ENCODE measurements at regions not wholly inside any gene's neighbourhood (a gene's known extent, or its start where the extent isn't known, plus 50 kb on each side); places are given as distances from the start of the nearest gene placed in this dataset.

GRCh38 chr16:51896013-51896412 is 650.9 kb downstream of the TOX3 start:
- dilution Hi-C loops (cut with MboI; ENCODE audit: extremely low pct_ligation_motif_present, low sequenced_read_pairs) (no loop called here), intact Hi-C loops (cut with micrococcal nuclease) (no loop called here)
- no peak overlapping the region for H3K27ac ChIP-seq (ENCODE audit: insufficient read depth, low read depth, low read length)
- H3K9ac ChIP-seq (replicated peaks; ENCODE audit: extremely low read depth, insufficient read depth, low read length) = no peak overlapping the region
- H3K4me3 ChIP-seq (replicated peaks in 1 of 3; ENCODE audit: insufficient read depth in 1 of 3, low read depth in 1 of 3, low read length in 3 of 3) = no peak overlapping the region
- no peaks in the 10 kb centered on the region for H3K9me1 ChIP-seq (replicated peaks; ENCODE audit: control insufficient read depth, extremely low read depth, insufficient read depth, low read length)
- no peaks in the 10 kb centered on the region for H3K27me3 ChIP-seq (ENCODE audit: control insufficient read depth in 2 of 2, insufficient read depth in 2 of 2, low read length in 2 of 2)
- peaks cover 3% of the 10 kb centered on the region for H3K9me3 ChIP-seq (replicated peaks; ENCODE audit: control insufficient read depth, insufficient read depth, low read length)
- no peaks in the 10 kb centered on the region for H4K20me1 ChIP-seq (replicated peaks; ENCODE audit: control insufficient read depth, extremely low read depth, insufficient read depth, low read length)
- no TSS peak for BruUV-seq (replicated peaks)
- FAIRE-seq (no peak), DNase-seq (ENCODE audit: low read depth, low spot score) (no peak)
- H3K36me3 ChIP-seq (ENCODE audit: control insufficient read depth in 2 of 2, extremely low read depth in 1 of 2, insufficient read depth in 2 of 2, low read length in 2 of 2) = no peaks in the 10 kb centered on the region
- H3K4me1 ChIP-seq (ENCODE audit: control insufficient read depth, extremely low read depth, insufficient read depth, low read length) = no peaks in the 10 kb centered on the region
- no peak overlapping the region for H3K4me2 ChIP-seq (ENCODE audit: insufficient read depth, low read length)
- ChIA-PET CTCF (no interaction called here), POLR2A (no interaction called here)
- H2AFZ ChIP-seq (ENCODE audit: low read depth, low read length) = no peak overlapping the region
- H3K79me2 ChIP-seq (ENCODE audit: control insufficient read depth, insufficient read depth, low read length) = no peaks in the 10 kb centered on the region
- TF ChIP-seq MYC (IDR thresholded peaks at IDR 0.05; ENCODE audit: low read depth, low read length) (no peak), CTCF (IDR thresholded peaks at IDR 0.05; ENCODE audit: extremely low read depth in 1 of 2, insufficient read depth in 1 of 2, low read depth in 1 of 2, low read length in 2 of 2) (no peak), GATA2 (IDR thresholded peaks at IDR 0.05; ENCODE audit: insufficient read depth, insufficient read length, low read depth, low read length) (no peak), POLR2AphosphoS5 (IDR thresholded peaks at IDR 0.05; ENCODE audit: insufficient read depth, low read depth, low read length) (no peak), EZH2 (IDR thresholded peaks at IDR 0.05; ENCODE audit: borderline replicate concordance, low read depth, low read length, severe bottlenecking) (no peak), FOS (IDR thresholded peaks at IDR 0.05; ENCODE audit: borderline replicate concordance, insufficient read depth, low read length) (no peak), JUN (IDR thresholded peaks at IDR 0.05; ENCODE audit: borderline replicate concordance, insufficient read depth, insufficient read length, low read depth) (no peak), POLR2A (IDR thresholded peaks at IDR 0.05; ENCODE audit: low read depth, low read length) (no peak)
- TF ChIP-seq, protein P1, sequence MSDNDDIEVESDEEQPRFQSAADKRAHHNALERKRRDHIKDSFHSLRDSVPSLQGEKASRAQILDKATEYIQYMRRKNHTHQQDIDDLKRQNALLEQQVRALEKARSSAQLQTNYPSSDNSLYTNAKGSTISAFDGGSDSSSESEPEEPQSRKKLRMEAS (IDR thresholded peaks at IDR 0.05; ENCODE audit: insufficient read depth, insufficient read length) = no peak

Data from endothelial cell of umbilical vein (primary cell).